MG63 (cell line): ENCODE measurements at regions not wholly inside any gene's neighbourhood (a gene's known extent, or its start where the extent isn't known, plus 50 kb on each side); places are given as distances from the start of the nearest gene placed in this dataset.

ENCODE experiments used
- DNase-seq: peaks from one replicate; pipeline ENCODE4 v3.0.0-alpha.2; 2020
- H3K27me3 ChIP-seq: fragments of 250-450 bp; sonication (Bioruptor Pico); 2 replicates; pipeline ENCODE4 v1.5.1; 2020; ENCODE audit warnings: mild to moderate bottlenecking, moderate library complexity
- H3K36me3 ChIP-seq: fragments of 250-450 bp; sonication (Bioruptor Pico); 2 replicates; pipeline ENCODE4 v1.5.1; 2020; ENCODE audit warnings: mild to moderate bottlenecking, moderate library complexity
- H3K4me3 ChIP-seq: fragments of 250-450 bp; sonication (Bioruptor Pico); 2 replicates; pipeline ENCODE4 v1.5.1; 2020; ENCODE audit warnings: mild to moderate bottlenecking, moderate library complexity
- H3K9me3 ChIP-seq: fragments of 250-450 bp; sonication (Bioruptor Pico); 2 replicates; pipeline ENCODE4 v1.5.1; 2020; ENCODE audit warnings: mild to moderate bottlenecking, moderate library complexity

- Histone ChIP-seq H3K36me3 (no peaks in the 10 kb centered on the region), H3K27me3 (no peaks in the 10 kb centered on the region), H3K9me3 (no peaks in the 10 kb centered on the region), H3K4me3 (no peak overlapping the region)
- no peak for DNase-seq
Measured at GRCh38 chr2:120549841-120550240, 185.8 kb upstream of the GLI2 start.

GRCh38 chr2:120550282-120550681, 185.4 kb upstream of the GLI2 start:
- no peaks in the 10 kb centered on the region for H3K27me3 ChIP-seq
- no peaks in the 10 kb centered on the region for H3K9me3 ChIP-seq
- H3K4me3 ChIP-seq, result no peak overlapping the region
- H3K36me3 ChIP-seq, result no peaks in the 10 kb centered on the region
- no peak for DNase-seq

- no peaks in the 10 kb centered on the region for H3K9me3 ChIP-seq
- DNase-seq, result no peak
Measured at GRCh38 chr2:120550893-120551446, 184.7 kb upstream of the GLI2 start.

GRCh38 chr2:120551522-120551921, 184.1 kb upstream of the GLI2 start:
- no peaks in the 10 kb centered on the region for H3K27me3 ChIP-seq
- no peak for DNase-seq
- no peak overlapping the region for H3K4me3 ChIP-seq
- H3K36me3 ChIP-seq, result no peaks in the 10 kb centered on the region
- no peaks in the 10 kb centered on the region for H3K9me3 ChIP-seq

More at GRCh38 chr2:120550893-120551446, 184.7 kb upstream of the GLI2 start:
- no peak overlapping the region for H3K4me3 ChIP-seq
- H3K36me3 ChIP-seq, result no peaks in the 10 kb centered on the region
- H3K27me3 ChIP-seq, result no peaks in the 10 kb centered on the region

GRCh38 chr2:120552079-120552478, 183.6 kb upstream of the GLI2 start:
- no peak overlapping the region for H3K4me3 ChIP-seq
- no peaks in the 10 kb centered on the region for H3K27me3 ChIP-seq
- H3K36me3 ChIP-seq, result no peaks in the 10 kb centered on the region
- DNase-seq, result no peak
- no peaks in the 10 kb centered on the region for H3K9me3 ChIP-seq

- Histone ChIP-seq H3K36me3 (no peaks in the 10 kb centered on the region), H3K27me3 (no peaks in the 10 kb centered on the region), H3K9me3 (no peaks in the 10 kb centered on the region), H3K4me3 (no peak overlapping the region)
- DNase-seq, result peak; percentile 63
Measured at GRCh38 chr2:120552800-120553481, 182.7 kb upstream of the GLI2 start.

GRCh38 chr2:120554625-120555032, 181.0 kb upstream of the GLI2 start:
- Histone ChIP-seq H3K9me3 (no peaks in the 10 kb centered on the region), H3K27me3 (no peaks in the 10 kb centered on the region), H3K36me3 (no peaks in the 10 kb centered on the region), H3K4me3 (no peak overlapping the region)
- DNase-seq, result no peak

- Histone ChIP-seq H3K9me3 (no peaks in the 10 kb centered on the region), H3K4me3 (no peak overlapping the region), H3K36me3 (no peaks in the 10 kb centered on the region), H3K27me3 (no peaks in the 10 kb centered on the region)
- no peak for DNase-seq
Measured at GRCh38 chr2:120555092-120555491, 180.6 kb upstream of the GLI2 start.

- no peak for DNase-seq
- H3K9me3 ChIP-seq, result no peaks in the 10 kb centered on the region
- no peak overlapping the region for H3K4me3 ChIP-seq
Measured at GRCh38 chr2:120556911-120557310, 178.8 kb upstream of the GLI2 start.

GRCh38 chr2:120558847-120559246, 176.8 kb upstream of the GLI2 start:
- peak; percentile 90 for DNase-seq
- Histone ChIP-seq H3K9me3 (no peaks in the 10 kb centered on the region), H3K36me3 (no peaks in the 10 kb centered on the region), H3K4me3 (no peak overlapping the region), H3K27me3 (no peaks in the 10 kb centered on the region)

More at GRCh38 chr2:120556911-120557310, 178.8 kb upstream of the GLI2 start:
- Histone ChIP-seq H3K36me3 (no peaks in the 10 kb centered on the region), H3K27me3 (no peaks in the 10 kb centered on the region)

- no peaks in the 10 kb centered on the region for H3K27me3 ChIP-seq
- peak; percentile 78 for DNase-seq
Measured at GRCh38 chr2:120559401-120559800, 176.3 kb upstream of the GLI2 start.

GRCh38 chr2:120560330-120560729, 175.3 kb upstream of the GLI2 start:
- DNase-seq, result no peak
- Histone ChIP-seq H3K27me3 (no peaks in the 10 kb centered on the region), H3K4me3 (no peak overlapping the region), H3K9me3 (no peaks in the 10 kb centered on the region), H3K36me3 (no peaks in the 10 kb centered on the region)

More at GRCh38 chr2:120559401-120559800, 176.3 kb upstream of the GLI2 start:
- Histone ChIP-seq H3K9me3 (no peaks in the 10 kb centered on the region), H3K36me3 (no peaks in the 10 kb centered on the region), H3K4me3 (no peak overlapping the region)

- Histone ChIP-seq H3K27me3 (no peaks in the 10 kb centered on the region), H3K9me3 (no peaks in the 10 kb centered on the region), H3K4me3 (no peak overlapping the region), H3K36me3 (no peaks in the 10 kb centered on the region)
- DNase-seq, result no peak
Measured at GRCh38 chr2:120561379-120562035, 174.2 kb upstream of the GLI2 start.

- Histone ChIP-seq H3K4me3 (no peak overlapping the region), H3K36me3 (no peaks in the 10 kb centered on the region), H3K27me3 (no peaks in the 10 kb centered on the region), H3K9me3 (no peaks in the 10 kb centered on the region)
- no peak for DNase-seq
Measured at GRCh38 chr2:120562218-120563005, 173.3 kb upstream of the GLI2 start.

GRCh38 chr2:120563616-120564015, 172.1 kb upstream of the GLI2 start:
- no peak for DNase-seq
- Histone ChIP-seq H3K9me3 (no peaks in the 10 kb centered on the region), H3K36me3 (no peaks in the 10 kb centered on the region), H3K4me3 (no peak overlapping the region), H3K27me3 (no peaks in the 10 kb centered on the region)

- DNase-seq, result no peak
- no peaks in the 10 kb centered on the region for H3K36me3 ChIP-seq
- no peak overlapping the region for H3K4me3 ChIP-seq
- H3K27me3 ChIP-seq, result no peaks in the 10 kb centered on the region
- no peaks in the 10 kb centered on the region for H3K9me3 ChIP-seq
Measured at GRCh38 chr2:120564213-120565094, 171.2 kb upstream of the GLI2 start.
